HG03521 (cell line): ENCODE measurements at regions not wholly inside any gene's neighbourhood (a gene's known extent, or its start where the extent isn't known, plus 50 kb on each side); places are given as distances from the start of the nearest gene placed in this dataset.

Experiments
- ATAC-seq: cut with Tn5 transposase; IDR thresholded peaks from one replicate; pipeline ENCODE4 v1.9.1; 2021; ENCODE audit warnings: mild to moderate bottlenecking, moderate library complexity; ENCODE audit not compliant: unreplicated experiment

GRCh38 chr5:68379275-68380036, 163.9 kb downstream of the PIK3R1 start:
- no peak for ATAC-seq

GRCh38 chr5:68380078-68380477, 164.5 kb downstream of the PIK3R1 start:
- no peak for ATAC-seq

GRCh38 chr5:68381060-68381459, 165.5 kb downstream of the PIK3R1 start:
- no peak for ATAC-seq

- no peak for ATAC-seq
Measured at GRCh38 chr5:68381909-68382308, 166.4 kb downstream of the PIK3R1 start.

- ATAC-seq, result no peak
Measured at GRCh38 chr5:68382640-68383039, 167.1 kb downstream of the PIK3R1 start.

- no peak for ATAC-seq
Measured at GRCh38 chr5:68383888-68384310, 168.3 kb downstream of the PIK3R1 start.

GRCh38 chr5:68384936-68385594, 169.5 kb downstream of the PIK3R1 start:
- ATAC-seq, result no peak

GRCh38 chr5:68385936-68386335, 170.4 kb downstream of the PIK3R1 start:
- ATAC-seq, result no peak

GRCh38 chr5:68387074-68387796, 171.7 kb downstream of the PIK3R1 start:
- no peak for ATAC-seq

- no peak for ATAC-seq
Measured at GRCh38 chr5:68389618-68390017, 174.1 kb downstream of the PIK3R1 start.

GRCh38 chr5:68392617-68393016, 177.1 kb downstream of the PIK3R1 start:
- no peak for ATAC-seq

GRCh38 chr5:68395302-68395701, 179.7 kb downstream of the PIK3R1 start:
- ATAC-seq, result no peak

GRCh38 chr5:68395926-68396511, 180.5 kb downstream of the PIK3R1 start:
- no peak for ATAC-seq

- ATAC-seq, result no peak
Measured at GRCh38 chr5:68396722-68397121, 181.2 kb downstream of the PIK3R1 start.

- no peak for ATAC-seq
Measured at GRCh38 chr5:68398146-68398812, 182.7 kb downstream of the PIK3R1 start.

- no peak for ATAC-seq
Measured at GRCh38 chr5:68403301-68403700, 187.7 kb downstream of the PIK3R1 start.

- no peak for ATAC-seq
Measured at GRCh38 chr5:68404246-68404645, 188.7 kb downstream of the PIK3R1 start.

- ATAC-seq, result no peak
Measured at GRCh38 chr5:68405026-68405684, 189.6 kb downstream of the PIK3R1 start.

- ATAC-seq, result peak; percentile 25
Measured at GRCh38 chr5:68405784-68406743, 190.5 kb downstream of the PIK3R1 start.
